GM12878 (cell line): ENCODE measurements at regions not wholly inside any gene's neighbourhood (a gene's known extent, or its start where the extent isn't known, plus 50 kb on each side); places are given as distances from the start of the nearest gene placed in this dataset.

Source experiments
- ATAC-seq: fragments of 200-7000 bp; cut with Tn5 transposase; 3 replicates; pipeline ENCODE4 v1.9.1; 2020; ENCODE audit warnings: mild to moderate bottlenecking, moderate library complexity
- BruUV-seq: library from RNA; stranded (reverse); fragments of 400-500 nt; replicated peaks from 2 replicates; lab custom pipeline; 2021; lab: Mats Ljungman, UMichigan
- CTCF ChIA-PET: fragments of 300-600 bp; sonication (Branson Sonifier 250); formaldehyde crosslinking; extraction: SDS; loops from one replicate; lab custom pipeline; 2021; ENCODE audit warnings: inconsistent platforms; lab: Yijun Ruan, JAX
- POLR2A ChIA-PET: fragments of 350-600 bp; formaldehyde crosslinking; extraction: SDS; loops from one replicate; lab custom pipeline; 2021; ENCODE audit warnings: inconsistent platforms; lab: Charles Lee
- RAD21 ChIA-PET: fragments of 300-600 bp; sonication (Branson Sonifier 250); formaldehyde crosslinking; loops from one replicate; lab custom pipeline; 2023; ENCODE audit warnings: antibody characterized with exemption; ENCODE audit not compliant: unreplicated experiment; lab: Charles Lee
- SMC1A ChIA-PET: fragments of 300-600 bp; sonication (Branson Sonifier 250); formaldehyde crosslinking; loops from one replicate; lab custom pipeline; 2023; ENCODE audit not compliant: unreplicated experiment, uncharacterized antibody; lab: Charles Lee
- DNase-seq: peaks from one replicate; pipeline ENCODE4 v3.0.0-alpha.2; 2011; ENCODE audit warnings: low read depth, low spot score
- FAIRE-seq: peaks from 3 replicates; lab custom pipeline; 2011; peaks lifted over from hg19 to GRCh38; lab: Jason Lieb, UNC
- H2AFZ ChIP-seq: 2 replicates; pipeline ENCODE4 v1.6.0; 2011; ENCODE audit warnings: low read depth, low read length, control low read depth; ENCODE audit not compliant: control insufficient read depth
- H3K27ac ChIP-seq: 2 replicates; pipeline ENCODE4 v1.5.1; 2011; ENCODE audit warnings: control low read depth; ENCODE audit not compliant: control insufficient read depth, insufficient read depth
- H3K27me3 ChIP-seq, 2 experiments: replicated peaks in 1 of 2; 2 replicates each; pipeline versions ENCODE4 v1.6.0 to v1.6.1; 2011; ENCODE audit warnings: low read length in 1 of 2; ENCODE audit not compliant: control insufficient read depth in 2 of 2, insufficient read depth in 2 of 2
- H3K36me3 ChIP-seq, 2 experiments: 2 replicates each; pipeline ENCODE4 v1.5.1; 2011; ENCODE audit warnings: low read length in 1 of 2; ENCODE audit not compliant: control insufficient read depth in 2 of 2, insufficient read depth in 2 of 2
- H3K4me1 ChIP-seq: 2 replicates; pipeline ENCODE4 v1.6.1; 2011; ENCODE audit warnings: mild to moderate bottlenecking, low read length, moderate library complexity, mixed read lengths; ENCODE audit not compliant: control insufficient read depth, insufficient read depth
- H3K4me2 ChIP-seq: 2 replicates; pipeline ENCODE4 v1.6.0; 2011; ENCODE audit warnings: control low read depth; ENCODE audit not compliant: control insufficient read depth, insufficient read depth
- H3K4me3 ChIP-seq: fragments of 200-600 bp; sonication (generic); 2 replicates; pipeline ENCODE4 v1.5.1; 2016
- H3K79me2 ChIP-seq: 2 replicates; pipeline ENCODE4 v1.6.0; 2011; ENCODE audit warnings: low read length; ENCODE audit not compliant: control insufficient read depth, insufficient read depth
- H3K9ac ChIP-seq: 2 replicates; pipeline ENCODE4 v1.8.0; 2011; ENCODE audit warnings: low read length, control low read depth, mixed read lengths; ENCODE audit not compliant: control insufficient read depth, insufficient read depth
- H3K9me3 ChIP-seq: replicated peaks from 3 replicates; pipeline ENCODE4 v1.5.1; 2011; ENCODE audit warnings: mild to moderate bottlenecking, low read length; ENCODE audit not compliant: control insufficient read depth, insufficient read depth
- H4K20me1 ChIP-seq: 2 replicates; pipeline ENCODE4 v1.6.0; 2011; ENCODE audit not compliant: control insufficient read depth, insufficient read depth
- CEBPB ChIP-seq, 2 experiments: fragments of 150-350 bp in 1 of 2; IDR thresholded peaks; 2 replicates each; pipeline ENCODE4 v1.6.1; 2012 to 2014; ENCODE audit warnings: low read depth in 2 of 2, low read length in 2 of 2, borderline replicate concordance in 1 of 2, inconsistent platforms in 1 of 2
- CTCF ChIP-seq, 3 experiments: IDR thresholded peaks in 2 of 3; conservative IDR thresholded peaks in 1 of 3; 2 replicates each; pipeline ENCODE4 v1.5.1; 2011; ENCODE audit warnings: low read depth in 3 of 3, low read length in 3 of 3, mild to moderate bottlenecking in 3 of 3, control low read depth in 2 of 3, moderate library complexity in 2 of 3, inconsistent platforms in 1 of 3, mixed read lengths in 1 of 3; ENCODE audit not compliant: control insufficient read depth in 2 of 3, insufficient read depth in 1 of 3; ENCODE audit errors: extremely low read depth in 1 of 3
- IRF3 ChIP-seq: fragments of 450-650 bp; IDR thresholded peaks from 2 replicates; pipeline ENCODE4 v1.6.1; 2014; ENCODE audit warnings: mild to moderate bottlenecking
- LARP7 ChIP-seq: fragments of 450-650 bp; IDR thresholded peaks from 2 replicates; pipeline ENCODE4 v1.6.1; 2017; ENCODE audit warnings: mild to moderate bottlenecking
- NBN ChIP-seq: fragments of 450-650 bp; IDR thresholded peaks from 2 replicates; pipeline ENCODE4 v1.6.1; 2016
- NFXL1 ChIP-seq: fragments of 450-650 bp; IDR thresholded peaks from 2 replicates; pipeline ENCODE4 v1.6.1; 2017; ENCODE audit warnings: antibody characterized with exemption, mild to moderate bottlenecking, borderline replicate concordance
- NR2F1 ChIP-seq: fragments of 450-650 bp; conservative IDR thresholded peaks from 2 replicates; pipeline ENCODE4 v1.6.1; 2017; ENCODE audit warnings: mild to moderate bottlenecking
- NRF1 ChIP-seq: conservative IDR thresholded peaks from 2 replicates; pipeline ENCODE4 v1.6.1; 2011; ENCODE audit warnings: mild to moderate bottlenecking, low read depth, low read length, improper control_type of control experiment
- PAX5 ChIP-seq: IDR thresholded peaks from 2 replicates; pipeline ENCODE4 v1.6.1; 2011; ENCODE audit warnings: low read depth, low read length, borderline replicate concordance
- SUPT20H ChIP-seq: IDR thresholded peaks from 2 replicates; pipeline ENCODE4 v1.6.1; 2011; ENCODE audit warnings: low read depth, mild to moderate bottlenecking, low read length, moderate library complexity, borderline replicate concordance; ENCODE audit not compliant: control insufficient read depth
- TCF7 ChIP-seq: IDR thresholded peaks from 2 replicates; pipeline ENCODE4 v1.6.1; 2014; ENCODE audit warnings: antibody characterized with exemption, borderline replicate concordance
- ZNF24 ChIP-seq: fragments of 450-650 bp; IDR thresholded peaks from 2 replicates; pipeline ENCODE4 v1.6.1; 2017; ENCODE audit warnings: antibody characterized with exemption, mild to moderate bottlenecking
- ZNF274 ChIP-seq: IDR thresholded peaks from one replicate; pipeline ENCODE4 v1.8.0; 2011; ENCODE audit not compliant: insufficient read length, insufficient read depth
- ZNF622 ChIP-seq: fragments of 450-650 bp; IDR thresholded peaks from 2 replicates; pipeline ENCODE4 v1.6.1; 2017; ENCODE audit warnings: mild to moderate bottlenecking, inconsistent platforms
- WGBS: methylation state at CpG from one replicate; pipeline ENCODE4 v1.1.6; 2016; ENCODE audit warnings: low lambda C conversion rate; ENCODE audit not compliant: insufficient replicate concordance, insufficient coverage; ENCODE audit errors: missing lambda C conversion rate; 5-methylcytosine and 5-hydroxymethylcytosine counted together
- in situ Hi-C: fragments of 300-500 bp; cut with MboI; formaldehyde crosslinking; loops from 9 replicates; pipeline ENCODE4 v1.14.3; 2018; ENCODE audit warnings: mixed read lengths
- intact Hi-C: fragments of 100-400 bp; cut with micrococcal nuclease; formaldehyde crosslinking; loops from one replicate; pipeline ENCODE4 v1.14.2; 2022; ENCODE audit not compliant: unreplicated experiment

GRCh38 chr5:38739705-38740045, 106.1 kb upstream of the OSMR start:
- no TSS peak for BruUV-seq
- intact Hi-C loops (no loop called here), in situ Hi-C loops (no loop called here)

More at GRCh38 chr5:38739705-38740045, 106.1 kb upstream of the OSMR start:
- no peak overlapping the region for H2AFZ ChIP-seq
- ATAC-seq, result no peak
- no peak overlapping the region for H3K27ac ChIP-seq
- ChIA-PET RAD21 (no interaction called here), CTCF (no interaction called here), SMC1A (no interaction called here), POLR2A (no interaction called here)
- no peaks in the 10 kb centered on the region for H3K36me3 ChIP-seq
- no peaks in the 10 kb centered on the region for H4K20me1 ChIP-seq
- no peaks in the 10 kb centered on the region for H3K4me1 ChIP-seq
- no peaks in the 10 kb centered on the region for H3K27me3 ChIP-seq
- H3K4me2 ChIP-seq, result no peak overlapping the region
- no peak for DNase-seq
- no peak for FAIRE-seq
- no peak overlapping the region for H3K9ac ChIP-seq
- no peaks in the 10 kb centered on the region for H3K9me3 ChIP-seq
- no peaks in the 10 kb centered on the region for H3K79me2 ChIP-seq
- H3K4me3 ChIP-seq, result no peak overlapping the region
- 84% methylated on average over 1 of the region's 1 CpG for WGBS
- TF ChIP-seq IRF3, result no peak
- no peak for TF ChIP-seq NRF1
- no peak for TF ChIP-seq CTCF (IDR thresholded peaks at IDR 0.05 in 2 of 3, conservative IDR thresholded peaks at IDR 0.05 in 1 of 3; ENCODE audit: control insufficient read depth in 2 of 3, extremely low read depth in 1 of 3, insufficient read depth in 1 of 3, low read depth in 3 of 3, low read length in 3 of 3)
- no peak for TF ChIP-seq ZNF622
- no peak for TF ChIP-seq PAX5
- TF ChIP-seq NR2F1, result no peak
- no peak for TF ChIP-seq CEBPB (IDR thresholded peaks at IDR 0.05; ENCODE audit: borderline replicate concordance in 1 of 2, low read depth in 2 of 2, low read length in 2 of 2)
- no peak for TF ChIP-seq LARP7
- no peak for TF ChIP-seq ZNF274
- TF ChIP-seq NBN, result no peak
- TF ChIP-seq TCF7, result no peak
- TF ChIP-seq NFXL1, result no peak
- no peak for TF ChIP-seq SUPT20H
- no peak for TF ChIP-seq ZNF24
